ENCODE measurements at regions not wholly inside any gene's neighbourhood (a gene's known extent, or its start where the extent isn't known, plus 50 kb on each side); places are given as distances from the start of the nearest gene placed in this dataset.

DNA sequence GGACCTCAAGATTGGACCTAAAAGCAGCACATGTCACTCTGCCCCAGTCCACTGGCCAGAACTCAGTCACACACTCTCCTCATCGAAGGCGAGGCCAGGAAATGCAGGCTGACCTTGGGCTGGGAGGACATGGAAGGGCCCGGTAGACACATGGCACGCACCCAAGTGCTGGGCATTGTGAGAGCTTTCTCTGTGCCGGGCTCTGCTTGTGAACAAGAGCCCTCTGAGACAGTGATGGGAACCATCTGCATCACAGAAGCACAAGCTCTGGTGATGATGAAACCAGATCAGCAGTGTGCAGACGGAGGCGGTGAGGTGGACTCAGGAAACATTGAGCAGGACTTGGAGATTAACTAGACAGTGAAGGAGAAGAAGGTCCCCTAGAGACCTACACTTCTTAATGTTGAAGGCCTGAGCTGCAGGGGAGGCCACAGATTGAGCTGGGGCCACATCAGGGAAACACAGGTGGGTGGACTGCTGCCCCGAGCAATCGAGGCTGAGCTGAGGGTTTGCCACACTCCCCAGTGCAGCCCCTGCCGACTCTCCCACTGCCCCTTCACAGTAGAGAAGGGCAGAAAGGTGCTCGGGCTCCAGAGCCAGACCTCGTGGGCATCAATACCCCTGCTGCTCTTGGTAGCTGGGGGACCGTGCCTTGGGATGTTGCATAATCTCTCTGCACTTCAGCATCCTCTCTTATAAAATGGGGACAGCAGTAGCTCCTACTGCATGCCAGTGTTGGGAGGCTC is 1460.5 kb downstream of the TBC1D22A start:
- no peak for TF ChIP-seq POLR2A (IDR thresholded peaks at IDR 0.05)
- TF ChIP-seq, protein P1, sequence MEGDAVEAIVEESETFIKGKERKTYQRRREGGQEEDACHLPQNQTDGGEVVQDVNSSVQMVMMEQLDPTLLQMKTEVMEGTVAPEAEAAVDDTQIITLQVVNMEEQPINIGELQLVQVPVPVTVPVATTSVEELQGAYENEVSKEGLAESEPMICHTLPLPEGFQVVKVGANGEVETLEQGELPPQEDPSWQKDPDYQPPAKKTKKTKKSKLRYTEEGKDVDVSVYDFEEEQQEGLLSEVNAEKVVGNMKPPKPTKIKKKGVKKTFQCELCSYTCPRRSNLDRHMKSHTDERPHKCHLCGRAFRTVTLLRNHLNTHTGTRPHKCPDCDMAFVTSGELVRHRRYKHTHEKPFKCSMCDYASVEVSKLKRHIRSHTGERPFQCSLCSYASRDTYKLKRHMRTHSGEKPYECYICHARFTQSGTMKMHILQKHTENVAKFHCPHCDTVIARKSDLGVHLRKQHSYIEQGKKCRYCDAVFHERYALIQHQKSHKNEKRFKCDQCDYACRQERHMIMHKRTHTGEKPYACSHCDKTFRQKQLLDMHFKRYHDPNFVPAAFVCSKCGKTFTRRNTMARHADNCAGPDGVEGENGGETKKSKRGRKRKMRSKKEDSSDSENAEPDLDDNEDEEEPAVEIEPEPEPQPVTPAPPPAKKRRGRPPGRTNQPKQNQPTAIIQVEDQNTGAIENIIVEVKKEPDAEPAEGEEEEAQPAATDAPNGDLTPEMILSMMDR (IDR thresholded peaks at IDR 0.05) = no peak
- no peak for TF ChIP-seq EP300 (IDR thresholded peaks at IDR 0.05)
- Histone ChIP-seq H3K36me3 (no peaks in the 10 kb centered on the region), H3K4me3 (no peak overlapping the region), H3K27ac (no peak overlapping the region), H3K9me3 (no peaks in the 10 kb centered on the region), H3K27me3 (no peaks in the 10 kb centered on the region), H3K4me1 (ENCODE audit: insufficient read depth) (no peaks in the 10 kb centered on the region)
- intact Hi-C loops (cut with DNase I) = no loop called here
- 81 to 85% (median 84%) methylated on average over 13 of the region's 13 CpGs for WGBS, 3 donors
- no peak for DNase-seq

GRCh38 chr22:48218889-48219420 is 1456.5 kb downstream of the TBC1D22A start:
- Histone ChIP-seq H3K4me3 (no peak overlapping the region), H3K36me3 (no peaks in the 10 kb centered on the region), H3K27ac (no peak overlapping the region), H3K9me3 (no peaks in the 10 kb centered on the region), H3K4me1 (ENCODE audit: insufficient read depth) (no peaks in the 10 kb centered on the region), H3K27me3 (no peaks in the 10 kb centered on the region)
- TF ChIP-seq POLR2A (IDR thresholded peaks at IDR 0.05) (no peak), EP300 (IDR thresholded peaks at IDR 0.05) (no peak)
- TF ChIP-seq, protein P1 (IDR thresholded peaks at IDR 0.05) = no peak
- no peak for DNase-seq
- WGBS, 3 donors = 42 to 73% (median 46%) methylated on average over 7 of the region's 7 CpGs
- intact Hi-C loops (cut with DNase I) = no loop called here

DNA sequence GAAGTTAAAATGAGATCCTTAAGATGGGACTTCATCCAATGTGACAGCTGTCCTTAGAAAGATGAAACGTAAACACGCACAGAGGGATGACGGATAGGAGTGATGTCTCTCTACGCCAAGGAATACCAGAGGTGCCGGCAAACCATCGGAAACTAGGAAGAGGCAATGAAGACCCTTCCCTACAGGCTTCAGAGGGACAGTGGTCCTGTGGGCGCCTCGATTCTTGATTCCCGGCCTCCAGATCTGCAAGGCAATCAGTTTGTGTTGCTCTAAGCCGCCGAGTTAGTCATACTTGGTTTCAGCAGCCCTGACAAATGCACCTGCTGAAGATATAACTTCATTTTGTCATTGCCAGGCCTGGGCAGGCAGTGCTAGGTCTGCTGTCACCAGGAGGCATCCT is 1455.1 kb downstream of the TBC1D22A start:
- no peak overlapping the region for H3K27ac ChIP-seq
- no peaks in the 10 kb centered on the region for H3K9me3 ChIP-seq
- no peak for DNase-seq
- 93 to 94% (median 93%) methylated on average over 11 of the region's 11 CpGs for whole genome bisulfite sequencing, 3 donors
- no peaks in the 10 kb centered on the region for H3K27me3 ChIP-seq
- H3K36me3 ChIP-seq = no peaks in the 10 kb centered on the region
- TF ChIP-seq, protein P1 (IDR thresholded peaks at IDR 0.05) = no peak
- TF ChIP-seq POLR2A (IDR thresholded peaks at IDR 0.05) (no peak), EP300 (IDR thresholded peaks at IDR 0.05) (no peak)
- H3K4me3 ChIP-seq = no peak overlapping the region
- intact Hi-C loops (cut with DNase I) = no loop called here
- H3K4me1 ChIP-seq (ENCODE audit: insufficient read depth) = no peaks in the 10 kb centered on the region

DNA sequence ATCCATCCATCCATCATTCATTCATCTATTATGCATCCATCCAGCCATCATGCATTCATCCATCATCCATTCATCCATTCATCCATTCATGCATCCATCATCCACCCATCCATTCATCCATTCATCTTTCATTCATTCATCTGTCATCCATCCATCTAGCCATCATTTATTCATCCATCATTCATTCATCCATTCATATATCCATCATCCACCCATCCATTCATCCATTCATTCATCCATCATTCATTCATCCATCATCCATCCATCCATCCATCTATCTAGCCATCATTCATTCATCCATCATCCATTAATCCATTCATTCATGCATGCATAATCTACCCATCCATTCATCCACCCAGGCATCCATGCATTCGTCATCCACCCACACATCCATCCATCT is 1450.3 kb downstream of the TBC1D22A start:
- Histone ChIP-seq H3K36me3 (no peaks in the 10 kb centered on the region), H3K27ac (no peak overlapping the region), H3K9me3 (no peaks in the 10 kb centered on the region), H3K4me1 (ENCODE audit: insufficient read depth) (no peaks in the 10 kb centered on the region), H3K27me3 (no peaks in the 10 kb centered on the region), H3K4me3 (no peak overlapping the region)
- DNase-seq = no peak
- 83 to 92% (median 92%) methylated on average over 1 of the region's 1 CpG for WGBS, 3 donors
- TF ChIP-seq EP300 (IDR thresholded peaks at IDR 0.05) (no peak), POLR2A (IDR thresholded peaks at IDR 0.05) (no peak)
- TF ChIP-seq, protein P1 (IDR thresholded peaks at IDR 0.05) = no peak
- intact Hi-C loops (cut with DNase I) = no loop called here
